Right lobe of liver (tissue), 6 donors: ENCODE measurements at regions not wholly inside any gene's neighbourhood (a gene's known extent, or its start where the extent isn't known, plus 50 kb on each side); places are given as distances from the start of the nearest gene placed in this dataset.

Experiments used
- ATAC-seq, 4 donors: fragments of 200-7000 bp; cut with Tn5 transposase; one replicate each; pipeline ENCODE4 v1.9.1; 2020; ENCODE audit warnings: mild to moderate bottlenecking in 4 of 4, moderate library complexity in 4 of 4
- DNase-seq, 3 donors: peaks; one replicate each; pipeline ENCODE4 v3.0.0-alpha.2; 2020
- H3K27ac ChIP-seq, 3 donors: fragments of 200-600 bp; one replicate each; pipeline ENCODE4 v1.8.0; 2022
- H3K27me3 ChIP-seq, 2 donors: fragments of 200-600 bp; one replicate each; pipeline ENCODE4 v1.8.0; 2022
- H3K36me3 ChIP-seq, 4 donors: fragments of 200-600 bp; sonication (generic) in 1 of 4; one replicate each; pipeline versions ENCODE4 v1.5.1 to v1.8.0; 2017 to 2022; ENCODE audit warnings: control low read depth in 1 of 4
- H3K4me1 ChIP-seq, 4 donors: fragments of 200-600 bp; sonication (generic) in 1 of 4; one replicate each; pipeline versions ENCODE4 v1.5.1 to v1.8.0; 2017 to 2022; ENCODE audit warnings: control low read depth in 1 of 4
- H3K4me3 ChIP-seq, 3 donors: fragments of 200-600 bp; one replicate each; pipeline ENCODE4 v1.8.0; 2022
- H3K9me3 ChIP-seq, 4 donors: fragments of 200-600 bp; sonication (generic) in 1 of 4; one replicate each; pipeline versions ENCODE4 v1.5.1 to v1.8.0; 2017 to 2022; ENCODE audit warnings: control low read depth in 1 of 4
- CTCF ChIP-seq, 4 donors: fragments of 200-600 bp in 3 of 4; fragments of 450-650 bp in 1 of 4; IDR thresholded peaks; one replicate each; pipeline versions ENCODE4 v1.5.1 to v1.8.0; 2016 to 2022; ENCODE audit warnings: antibody characterized with exemption in 4 of 4, mild to moderate bottlenecking in 2 of 4
- POLR2A ChIP-seq: fragments of 450-650 bp; IDR thresholded peaks from one replicate; pipeline ENCODE4 v1.6.1; 2017; ENCODE audit warnings: antibody characterized with exemption, mild to moderate bottlenecking
- WGBS: methylation state at CpG from one replicate; pipeline ENCODE4 v1.1.6; 2018; ENCODE audit warnings: low coverage, low lambda C conversion rate; ENCODE audit not compliant: insufficient coverage; ENCODE audit errors: missing lambda C conversion rate; 5-methylcytosine and 5-hydroxymethylcytosine counted together
- intact Hi-C, 2 donors: fragments of 100-400 bp; cut with DNase I; formaldehyde crosslinking; loops; one replicate each; pipeline versions ENCODE4 v1.11.2 to v1.14.1; 2022
- donor health status: DM: no; HTN: yes; CAD: no.
- donor health status: DM: no; HTN: no; CAD: no.
- donor health status: DM: no; HTN: no; CAD: no.
- donor health status: DM: no; HTN: yes; CAD: no.
- donor health status: DM: no; HTN: yes; CAD: no.

GRCh38 chr9:89658931-89659330, 54.1 kb downstream of the GADD45G start:
- ATAC-seq (no peak), DNase-seq (no peak)
- no CpG with 5 or more reads among the region's 6 CpGs for WGBS

GRCh38 chr9:89659473-89659872, 54.7 kb downstream of the GADD45G start:
- 91% methylated on average over 8 of the region's 9 CpGs for WGBS

More at GRCh38 chr9:89658931-89659330, 54.1 kb downstream of the GADD45G start:
- peaks cover 4 to 52% (median 27%) of the 10 kb centered on the region in 4 donors for H3K4me1 ChIP-seq
- TF ChIP-seq POLR2A (no peak), CTCF (IDR thresholded peaks at IDR 0.05) (no peak)
- H3K36me3 ChIP-seq, result no peaks in the 10 kb centered on the region
- no peak overlapping the region for H3K27ac ChIP-seq
- no peaks in the 10 kb centered on the region for H3K27me3 ChIP-seq
- intact Hi-C loops, result loop anchor here in 1 of 2 donors (10.0 kb wide), 1 partner anchor 54 kb away; the partner anchor contains the start of gene GADD45G
- no peaks in the 10 kb centered on the region for H3K9me3 ChIP-seq
- no peak overlapping the region for H3K4me3 ChIP-seq

GRCh38 chr9:89659891-89660685, 55.3 kb downstream of the GADD45G start:
- ATAC-seq (no peak), DNase-seq (no peak)
- Histone ChIP-seq H3K36me3 (no peaks in the 10 kb centered on the region), H3K27me3 (no peaks in the 10 kb centered on the region), H3K27ac (peak overlapping the region in 2 of 3 donors; percentile 29 to 96), H3K4me3 (no peak overlapping the region), H3K9me3 (no peaks in the 10 kb centered on the region), H3K4me1 (peaks cover 4 to 57% (median 26%) of the 10 kb centered on the region in 4 donors)
- TF ChIP-seq CTCF (IDR thresholded peaks at IDR 0.05) (no peak), POLR2A (no peak)
- 36% methylated on average over 3 of the region's 6 CpGs for WGBS
- intact Hi-C loops, result loop anchor here in 1 of 2 donors (10.0 kb wide), 1 partner anchor 55 kb away; the partner anchor contains the start of gene GADD45G

More at GRCh38 chr9:89659473-89659872, 54.7 kb downstream of the GADD45G start:
- ATAC-seq, result no peak
- Histone ChIP-seq H3K36me3 (no peaks in the 10 kb centered on the region), H3K4me1 (peaks cover 4 to 57% (median 29%) of the 10 kb centered on the region in 4 donors), H3K4me3 (no peak overlapping the region), H3K9me3 (no peaks in the 10 kb centered on the region), H3K27me3 (no peaks in the 10 kb centered on the region), H3K27ac (no peak overlapping the region)
- no peak for DNase-seq
- intact Hi-C loops, result loop anchor here in 1 of 2 donors (10.0 kb wide), 1 partner anchor 55 kb away; the partner anchor contains the start of gene GADD45G
- TF ChIP-seq CTCF (IDR thresholded peaks at IDR 0.05) (no peak), POLR2A (no peak)

GRCh38 chr9:89661391-89661949, 56.7 kb downstream of the GADD45G start:
- H3K27ac ChIP-seq, result peak overlapping the region; percentile 27 to 96 (median 92)
- WGBS, result 18% methylated on average over 9 of the region's 13 CpGs
- TF ChIP-seq CTCF (IDR thresholded peaks at IDR 0.05), result no peak
- TF ChIP-seq POLR2A, result no peak
- H3K36me3 ChIP-seq, result no peaks in the 10 kb centered on the region
- DNase-seq (peak in 1 of 3 donors; percentile 72), ATAC-seq (peak; percentile 19 to 58 (median 38))
- H3K9me3 ChIP-seq, result no peaks in the 10 kb centered on the region
- H3K27me3 ChIP-seq, result no peaks in the 10 kb centered on the region
- H3K4me1 ChIP-seq, result peaks cover 4 to 57% (median 26%) of the 10 kb centered on the region in 4 donors
- intact Hi-C loops, result no loop called here
- peak overlapping the region in 1 of 3 donors; percentile 1 for H3K4me3 ChIP-seq
